HG03280 (cell line): ENCODE measurements at regions not wholly inside any gene's neighbourhood (a gene's known extent, or its start where the extent isn't known, plus 50 kb on each side); places are given as distances from the start of the nearest gene placed in this dataset.

Experiments
- ATAC-seq: cut with Tn5 transposase; IDR thresholded peaks from one replicate; pipeline ENCODE4 v1.9.1; 2021; ENCODE audit warnings: mild to moderate bottlenecking, moderate library complexity; ENCODE audit not compliant: unreplicated experiment

DNA sequence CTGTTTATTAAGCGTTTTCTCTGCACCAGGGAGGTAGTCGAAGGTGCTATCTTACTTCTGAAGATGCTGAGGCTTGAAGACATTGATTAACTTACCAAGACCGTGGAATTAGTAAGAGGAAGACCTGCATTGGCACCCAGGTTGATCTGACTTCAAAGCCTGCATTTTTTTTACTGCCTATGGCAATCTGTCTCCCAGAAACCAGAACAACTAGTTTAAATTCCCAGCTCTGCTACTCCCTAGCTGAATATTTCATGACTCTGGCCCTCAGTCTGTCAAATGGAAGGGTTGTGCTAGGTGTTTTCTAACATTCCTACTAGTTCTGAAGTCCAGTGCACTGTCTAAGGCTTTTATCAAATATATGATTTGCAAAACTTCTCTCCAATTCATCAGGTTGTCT, 52.0 kb upstream of the GRAMD1B start:
- no peak for ATAC-seq

DNA sequence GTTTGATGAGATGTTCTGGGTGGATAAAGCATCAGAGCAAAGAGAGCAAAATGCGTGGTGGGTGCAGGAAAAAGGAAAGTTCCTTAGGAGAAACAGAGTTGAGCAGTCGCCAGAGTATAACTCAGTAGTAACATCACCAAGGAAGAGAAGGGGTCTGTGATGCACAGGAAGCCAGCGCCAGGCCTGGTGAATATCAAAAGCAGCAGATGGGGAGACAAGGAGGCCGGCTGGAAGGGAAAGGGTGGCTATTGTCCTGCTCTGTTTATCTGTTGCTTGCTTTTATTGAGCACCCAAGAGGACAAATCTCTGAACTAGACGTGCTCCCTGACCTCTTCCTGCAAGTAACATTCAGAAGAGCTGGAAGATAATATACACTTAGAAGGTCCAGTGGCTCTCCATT, 52.7 kb upstream of the GRAMD1B start:
- no peak for ATAC-seq

DNA sequence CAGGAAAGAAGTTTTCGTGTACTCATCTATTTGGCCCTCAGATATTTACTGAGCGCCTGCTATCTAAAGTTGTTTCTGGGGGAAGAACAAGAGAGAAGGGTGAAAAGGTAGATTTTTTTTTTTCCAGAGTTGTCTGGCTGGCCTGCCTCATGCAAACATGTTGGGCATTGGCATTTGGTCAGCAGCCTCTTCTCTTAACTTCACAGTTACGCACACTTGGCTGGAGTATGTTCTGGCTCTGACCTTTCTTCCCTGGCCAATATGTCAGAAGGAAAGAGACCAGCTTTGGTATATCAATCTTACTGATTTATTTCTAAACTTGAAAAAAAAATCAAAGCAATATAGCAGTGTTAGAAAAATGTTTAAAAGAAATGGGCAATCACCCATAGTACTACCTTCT, 54.2 kb upstream of the GRAMD1B start:
- no peak for ATAC-seq

DNA sequence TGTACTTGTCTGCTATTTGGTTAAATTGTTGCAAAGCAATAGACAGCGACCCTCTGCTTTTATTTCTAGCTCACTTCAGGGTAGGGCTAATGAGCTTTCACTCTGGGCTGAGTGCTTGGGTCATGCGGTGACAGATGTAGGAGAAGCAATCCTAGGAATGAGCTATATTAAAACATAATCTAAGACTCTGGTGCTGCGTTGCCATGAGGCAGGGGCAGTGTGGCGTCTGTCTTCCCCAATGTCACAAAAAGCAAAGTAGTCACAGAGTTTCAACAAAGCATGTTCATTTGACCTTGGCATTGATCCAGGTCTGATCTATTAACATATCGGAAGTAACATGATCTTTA, 55.5 kb upstream of the GRAMD1B start:
- ATAC-seq: no peak

DNA sequence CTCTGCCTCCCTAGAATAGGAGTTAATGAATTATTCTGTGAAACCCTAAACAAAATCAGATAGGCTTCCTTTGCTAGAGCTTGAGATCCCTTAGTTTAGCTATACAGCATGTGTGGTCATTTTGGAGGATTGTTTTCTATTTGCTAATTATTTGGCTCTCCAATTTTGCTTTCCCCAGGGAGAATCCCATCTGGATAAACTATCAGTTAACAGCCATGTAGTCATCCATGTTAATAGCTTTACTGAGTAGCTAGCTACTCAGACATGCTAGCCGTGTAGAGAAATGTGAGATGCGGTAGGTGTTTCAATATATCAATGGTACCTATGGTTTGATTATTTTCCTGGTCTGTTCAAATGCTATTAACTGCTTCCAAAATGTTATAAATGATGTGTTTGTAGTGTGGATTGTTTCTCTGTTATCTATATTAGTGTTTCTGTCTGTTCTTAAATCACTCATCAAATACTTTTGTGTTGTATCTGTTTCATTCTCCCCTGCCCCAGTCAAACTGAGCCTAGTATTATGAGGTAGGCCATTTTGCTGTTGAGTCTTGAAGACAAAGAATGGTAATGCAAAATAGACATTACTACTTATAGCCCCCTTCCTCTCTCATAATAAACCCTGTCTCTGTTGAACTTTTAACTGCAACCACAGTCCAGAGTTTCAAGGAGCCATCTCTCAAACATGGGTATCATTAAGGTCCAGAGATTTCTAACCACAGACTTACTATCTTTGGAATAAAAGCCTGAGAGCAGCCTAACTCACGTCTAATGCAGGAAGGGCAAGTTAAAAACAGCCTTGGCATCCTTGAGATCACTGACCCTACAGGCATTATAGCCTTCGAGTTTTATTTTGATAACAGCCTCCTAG, 56.1 kb upstream of the GRAMD1B start:
- no peak for ATAC-seq

DNA sequence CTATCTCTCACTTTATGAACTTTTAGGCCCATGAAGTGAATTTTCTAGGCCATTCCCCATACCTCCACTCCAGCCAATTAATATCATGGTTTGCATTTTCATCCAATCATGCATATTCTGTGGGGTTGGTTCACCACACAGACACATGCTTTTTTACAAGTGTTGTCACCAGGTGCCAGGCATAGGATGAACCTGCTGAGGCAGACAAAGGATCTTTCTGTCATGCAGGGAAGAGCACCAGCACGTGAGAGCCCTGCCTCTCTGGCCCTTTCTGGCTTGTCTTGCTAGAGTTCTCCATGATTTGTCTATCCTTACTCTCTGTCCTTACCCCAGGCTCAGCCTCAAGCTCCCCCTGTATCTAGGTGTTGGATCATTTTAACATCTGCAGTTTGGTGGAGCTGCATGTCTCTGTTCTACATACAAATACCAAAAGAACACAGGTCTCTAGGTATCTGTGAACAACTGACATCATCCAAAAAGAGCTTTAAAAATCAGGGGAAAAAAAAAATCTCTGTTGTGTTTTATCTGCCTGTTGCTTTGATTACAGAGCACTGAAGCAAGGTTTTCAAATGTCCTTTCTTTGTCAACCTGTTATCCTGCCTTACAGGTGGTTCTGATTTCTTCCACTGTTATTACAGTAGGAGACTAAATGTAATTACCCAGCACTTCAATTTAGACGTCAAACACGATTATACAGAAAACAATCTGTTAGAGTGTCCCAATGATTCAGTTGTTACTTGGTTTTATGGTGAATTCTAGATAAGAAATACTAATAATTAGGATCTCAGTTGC, 58.4 kb upstream of the GRAMD1B start:
- ATAC-seq: no peak

DNA sequence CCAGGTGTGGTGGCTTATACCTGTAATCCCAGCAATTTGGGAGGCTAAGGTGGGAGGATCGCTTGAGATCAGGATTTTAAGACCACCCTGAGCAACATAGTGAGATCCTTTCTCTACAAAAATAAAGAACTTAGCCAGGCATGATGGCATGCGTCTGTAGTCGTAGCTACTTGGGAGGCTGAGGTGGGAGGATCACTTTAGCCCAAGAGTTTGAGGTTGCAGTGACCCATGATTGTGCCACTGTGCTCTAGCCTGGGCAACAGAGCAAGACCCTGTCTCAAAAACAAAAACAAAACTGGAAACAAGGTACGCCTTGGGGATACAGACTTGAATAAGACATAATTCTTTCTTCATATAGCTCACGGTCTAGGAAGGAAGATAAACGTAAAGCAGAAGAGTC, 63.1 kb upstream of the GRAMD1B start:
- ATAC-seq: no peak

DNA sequence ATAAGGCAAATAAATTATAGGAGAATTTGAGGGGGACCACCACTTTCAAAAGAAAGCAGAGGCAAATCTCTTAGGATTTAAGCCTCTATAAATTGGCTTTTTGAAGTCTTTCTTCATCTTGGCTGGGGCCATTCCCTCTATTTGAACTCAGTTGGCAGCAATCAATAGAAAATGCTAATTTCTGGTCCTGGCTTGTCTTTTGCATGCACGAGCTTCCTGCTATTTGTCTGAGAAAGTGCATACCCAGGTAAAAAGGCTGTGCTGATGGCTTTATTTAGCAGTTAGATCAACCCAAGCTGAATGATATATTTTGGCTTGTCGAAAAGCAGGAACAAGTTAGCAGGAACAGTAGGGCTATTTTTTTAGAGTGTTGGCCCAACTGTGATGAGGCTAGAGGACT, 64.1 kb upstream of the GRAMD1B start:
- no peak for ATAC-seq

DNA sequence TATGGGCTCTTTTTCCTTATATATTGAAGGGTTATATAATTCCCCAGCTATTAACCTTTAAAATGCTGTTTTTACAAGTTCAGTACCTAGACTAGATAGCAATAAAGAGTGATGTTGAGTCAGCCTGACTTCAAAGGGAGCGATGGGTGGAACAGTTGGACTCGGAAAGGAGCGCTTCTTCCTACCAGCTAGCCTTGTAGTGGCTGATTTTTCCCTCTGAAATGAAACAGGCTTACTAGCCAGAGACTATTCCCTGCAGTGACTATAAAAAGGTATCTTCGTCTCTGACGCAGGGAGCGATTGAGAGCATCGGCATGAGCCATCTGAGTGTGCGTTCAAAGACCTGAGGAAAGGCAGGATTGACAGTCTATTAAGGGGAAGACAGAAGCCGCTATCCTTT, 66.0 kb upstream of the GRAMD1B start:
- no peak for ATAC-seq

DNA sequence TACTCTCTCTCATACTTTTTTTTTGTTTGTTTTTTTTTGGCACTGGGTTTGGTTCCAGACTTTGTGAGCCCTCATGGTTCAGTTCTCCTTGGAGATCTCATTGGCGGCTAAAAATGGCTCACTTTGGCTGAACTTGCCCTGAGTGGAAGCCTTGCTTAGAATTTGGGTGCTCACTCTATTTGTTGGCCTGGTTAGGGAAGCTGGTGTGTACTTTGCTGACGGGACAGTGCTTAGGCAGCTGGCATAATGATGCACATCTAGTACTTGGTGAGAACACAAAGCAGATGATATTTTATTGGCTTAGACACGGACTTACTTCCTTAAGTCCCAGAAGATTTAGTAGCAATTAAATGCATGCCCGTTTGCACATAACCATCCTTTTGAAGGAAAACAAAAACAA, 66.5 kb upstream of the GRAMD1B start:
- no peak for ATAC-seq

DNA sequence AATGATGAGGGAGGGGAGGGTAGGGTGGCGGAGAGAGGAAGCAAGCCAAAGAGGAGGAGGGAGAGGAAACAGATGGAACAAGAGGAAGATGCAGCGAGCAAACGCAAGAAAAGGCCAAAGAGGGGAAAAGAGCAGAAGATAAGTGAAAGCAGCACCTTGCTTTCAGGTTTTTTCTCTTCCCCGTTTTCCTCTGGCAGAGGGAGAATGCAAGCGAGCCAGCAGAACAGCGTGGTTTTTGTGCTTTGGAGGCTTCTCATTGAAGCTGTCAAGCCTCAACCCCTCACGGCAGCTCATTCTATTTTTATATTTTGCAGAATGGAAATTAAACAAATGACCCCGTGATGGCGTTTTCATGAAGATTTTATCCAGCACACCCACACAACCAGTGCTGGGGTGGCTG, 67.1 kb upstream of the GRAMD1B start:
- no peak for ATAC-seq

DNA sequence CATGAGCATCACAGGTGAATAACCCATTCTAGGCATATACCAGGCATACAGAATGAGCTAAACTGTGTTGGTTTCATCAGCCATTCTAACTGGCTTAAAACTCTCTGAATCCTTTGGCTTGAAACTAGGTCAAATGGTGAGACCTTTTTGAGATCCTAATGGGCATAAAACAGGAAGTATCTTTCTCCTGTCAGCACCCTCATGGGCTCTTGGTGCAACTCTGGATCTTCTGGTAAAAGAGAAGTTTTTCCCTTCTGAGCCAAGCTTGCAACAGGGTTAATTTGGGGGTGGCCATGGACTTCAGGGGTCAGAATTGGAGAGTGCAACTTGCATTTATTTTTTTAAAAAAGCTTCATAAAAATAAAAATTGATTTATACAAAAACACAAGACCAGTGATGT, 67.9 kb upstream of the GRAMD1B start:
- no peak for ATAC-seq

DNA sequence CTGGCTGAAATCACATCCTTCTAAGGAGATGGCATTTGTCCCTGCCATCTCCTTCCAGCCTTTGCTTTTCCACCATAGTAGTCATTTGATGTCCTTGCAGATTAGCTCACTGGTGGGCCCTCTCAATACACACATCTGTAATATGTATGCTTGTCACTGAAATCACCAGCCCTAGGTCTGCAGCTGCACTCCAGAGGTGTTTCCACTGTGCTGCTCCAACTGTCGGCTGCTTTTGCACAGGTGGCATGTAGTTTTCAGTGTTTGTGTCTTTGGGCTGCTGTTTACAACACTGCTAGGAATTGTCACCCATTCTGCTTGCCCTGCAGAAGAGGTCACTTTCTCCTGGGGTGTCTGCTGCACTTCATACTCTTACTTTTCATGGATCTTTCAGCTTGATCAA, 69.0 kb upstream of the GRAMD1B start:
- ATAC-seq: no peak

DNA sequence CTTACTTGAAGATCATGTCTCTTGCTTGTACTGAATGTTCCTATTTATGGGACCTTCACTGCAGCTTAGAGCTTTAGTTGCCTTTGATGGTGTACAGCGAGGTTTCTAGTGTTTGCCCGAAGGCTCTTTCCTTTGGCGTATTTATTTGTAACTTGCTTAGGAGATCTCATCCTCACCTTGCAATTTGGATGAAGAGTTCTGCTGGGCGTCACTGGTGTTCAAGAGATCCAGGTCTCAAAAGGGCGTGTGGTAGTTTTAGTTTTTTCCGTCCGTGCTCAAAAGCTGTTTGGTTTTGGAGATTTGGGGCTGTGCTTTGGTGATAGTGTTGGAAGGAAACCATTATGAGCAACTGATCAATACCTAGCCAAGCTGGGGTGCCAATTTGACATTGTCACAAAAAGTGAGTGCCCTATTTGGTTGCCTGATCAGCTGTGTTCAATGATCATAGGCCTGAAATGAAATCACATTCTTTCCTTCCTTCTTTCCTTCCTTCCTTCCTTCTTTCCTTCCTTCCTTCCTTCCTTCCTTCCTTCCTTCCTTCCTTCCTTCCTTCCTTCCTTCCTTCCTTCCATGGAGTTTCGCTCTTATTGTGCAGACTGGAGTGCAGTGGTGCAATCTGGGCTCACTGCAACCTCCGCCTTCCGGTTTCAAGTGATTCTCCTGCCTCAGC, 69.7 kb upstream of the GRAMD1B start:
- no peak for ATAC-seq

DNA sequence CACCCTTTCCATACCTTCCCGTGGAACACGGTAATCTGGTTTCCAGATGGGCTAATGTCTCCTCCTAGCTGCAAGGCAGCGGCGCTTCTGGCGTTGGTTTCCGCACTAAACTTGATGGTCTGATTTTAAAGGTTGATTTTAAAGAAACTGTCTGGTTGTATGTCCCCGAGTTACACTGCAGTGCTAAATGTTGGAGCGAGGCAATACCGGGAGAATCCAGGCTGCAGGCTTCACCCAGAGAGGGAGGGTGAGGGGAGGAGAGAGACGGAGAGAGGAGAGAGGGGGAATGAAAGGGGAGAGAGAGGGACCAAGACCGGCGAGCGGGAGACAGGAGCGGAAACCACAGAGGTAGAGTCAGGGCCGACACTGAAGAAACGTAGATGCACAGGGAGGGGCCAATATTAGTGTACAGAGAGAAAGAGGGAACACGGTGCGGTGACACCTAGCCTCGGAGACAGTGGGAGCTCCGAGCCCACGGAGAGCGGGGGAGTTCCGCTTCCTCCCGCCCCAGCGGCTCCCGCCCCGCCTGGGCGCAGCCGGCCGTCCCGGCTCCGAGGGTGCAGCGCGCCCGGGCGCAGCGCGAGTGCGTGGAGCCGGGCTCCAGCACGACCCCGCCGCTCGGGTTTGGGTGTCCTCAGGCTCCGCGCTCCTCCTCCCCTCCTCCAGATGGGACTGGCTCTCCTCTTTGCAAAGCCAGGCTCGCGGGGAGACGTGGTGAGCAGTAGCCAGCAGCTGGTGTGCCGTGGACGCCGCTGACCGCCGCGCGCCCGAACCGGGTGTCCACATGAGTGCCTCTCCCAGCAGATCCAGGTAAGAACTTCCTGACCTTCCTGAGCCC, 71.9 kb upstream of the GRAMD1B start:
- ATAC-seq: peak; percentile 70

DNA sequence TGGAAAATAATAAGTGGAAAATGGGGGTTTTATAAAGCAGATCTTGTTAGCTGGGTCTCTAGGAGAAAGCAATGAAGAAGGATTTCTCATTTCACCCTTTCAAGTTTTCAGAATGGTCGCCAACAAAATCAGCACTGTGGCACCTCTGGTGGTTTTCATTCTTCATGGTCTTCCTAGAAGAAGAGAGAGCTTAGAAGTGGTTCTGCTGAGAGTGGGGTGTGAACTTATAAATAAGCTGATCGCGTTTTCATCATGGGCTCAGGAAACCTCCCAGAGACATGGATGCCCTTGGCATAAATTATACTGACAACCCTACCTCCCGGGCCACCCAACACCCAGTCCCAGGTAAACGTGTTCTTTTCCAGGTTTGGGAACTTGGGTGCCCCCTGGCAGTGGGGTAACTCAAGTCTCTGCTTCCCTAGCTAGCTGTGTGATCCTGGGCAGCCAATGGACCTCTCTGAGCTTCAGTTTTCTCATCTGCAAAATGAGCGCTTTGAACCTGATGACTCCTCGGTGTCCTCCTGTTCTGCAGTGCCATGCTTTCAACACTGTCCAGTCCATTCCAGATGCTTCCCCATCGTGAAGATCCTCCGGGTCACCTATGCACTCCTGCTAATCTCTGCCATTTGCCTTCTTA, 72.6 kb upstream of the GRAMD1B start:
- ATAC-seq: peak; percentile 13

DNA sequence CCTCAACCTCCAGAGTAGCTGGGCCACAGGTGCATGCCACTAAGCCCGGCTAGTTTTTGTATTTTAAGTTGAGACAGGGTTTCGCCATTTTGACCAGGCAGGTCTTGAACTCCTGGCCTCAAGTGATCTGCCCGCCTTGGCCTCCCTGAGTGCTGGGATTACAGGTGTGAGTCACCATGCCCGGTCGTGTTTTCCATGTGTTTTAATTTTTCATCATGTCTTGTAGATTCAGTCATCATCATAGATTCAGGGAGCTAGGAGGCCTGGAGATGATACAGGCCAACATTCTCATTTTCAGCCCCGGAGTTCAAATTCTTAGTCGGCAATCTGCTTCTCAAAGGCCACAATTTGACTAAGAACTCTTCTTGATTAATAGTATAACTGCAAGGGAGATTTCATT, 73.5 kb upstream of the GRAMD1B start:
- ATAC-seq: no peak

DNA sequence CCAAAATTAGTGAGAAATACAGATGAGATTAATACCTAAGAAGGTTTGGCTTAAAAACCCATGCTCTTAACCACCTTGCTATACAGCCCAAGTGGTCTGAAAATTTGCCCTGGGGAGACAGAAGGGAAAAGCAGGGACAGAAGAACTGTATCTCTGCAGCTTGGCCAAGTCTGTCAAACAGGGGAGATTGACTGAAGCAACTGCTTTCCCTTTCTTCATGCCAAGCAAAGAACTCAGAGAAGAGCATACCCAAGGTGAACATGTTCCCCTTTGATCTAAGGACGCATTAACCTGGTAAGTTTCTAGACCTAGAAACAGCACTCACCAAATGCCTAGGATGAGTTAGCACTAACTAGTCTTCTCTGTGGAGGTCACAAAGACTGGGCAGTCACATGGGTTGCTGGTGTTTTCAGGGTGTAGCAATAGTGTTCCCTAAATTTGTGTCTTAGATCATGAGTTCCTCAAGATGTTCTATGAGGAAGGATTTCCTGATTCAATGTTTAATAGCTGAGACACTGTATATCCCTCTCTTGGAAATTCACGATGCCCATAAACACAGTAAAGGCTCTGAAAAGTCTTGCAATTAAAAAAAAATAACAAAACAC, 75.6 kb upstream of the GRAMD1B start:
- no peak for ATAC-seq

DNA sequence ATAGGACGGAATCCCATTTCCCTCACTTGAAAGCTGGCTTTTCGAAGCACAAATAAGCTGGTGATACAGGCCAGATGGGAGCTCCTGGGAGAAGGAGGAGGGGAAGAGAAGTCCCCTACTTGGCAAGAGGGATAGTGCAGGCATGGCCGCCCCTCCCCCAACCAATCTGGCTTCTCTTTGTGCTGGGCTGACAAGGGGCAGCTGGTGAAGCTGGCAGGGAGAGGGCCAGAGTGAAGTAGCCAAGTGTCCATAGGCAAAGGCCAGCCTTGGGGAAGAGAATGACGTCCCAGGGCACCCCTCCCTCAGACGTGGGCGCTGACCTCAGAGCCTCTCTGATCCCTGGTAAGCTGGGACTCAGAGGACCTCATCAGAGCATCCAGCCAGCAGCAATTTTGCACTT, 78.7 kb upstream of the GRAMD1B start:
- ATAC-seq: no peak

DNA sequence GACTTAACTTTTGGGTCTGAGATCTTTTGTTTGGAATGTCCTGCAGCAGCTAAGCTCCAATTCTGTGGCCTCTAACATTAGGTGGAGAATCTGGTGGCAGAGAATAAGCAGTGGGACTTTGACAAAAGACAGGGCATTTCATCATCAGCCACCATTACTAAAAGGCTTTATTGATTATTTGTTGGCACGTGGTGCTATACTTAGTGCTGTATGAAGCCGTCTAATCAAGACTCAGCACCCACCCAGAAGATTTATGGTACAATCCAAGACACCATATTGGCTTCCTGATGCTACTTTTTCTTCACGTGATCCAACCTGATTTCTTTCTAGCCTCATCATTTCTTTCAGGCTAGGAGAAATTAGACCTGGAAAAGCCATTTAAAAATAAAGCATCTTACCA, 80.7 kb upstream of the GRAMD1B start:
- ATAC-seq: no peak
